Germinal center (tissue), 1 donor: ENCODE measurements at regions not wholly inside any gene's neighbourhood (a gene's known extent, or its start where the extent isn't known, plus 50 kb on each side); places are given as distances from the start of the nearest gene placed in this dataset.

Experiments
- DNase-seq: peaks from one replicate; pipeline ENCODE4 v3.0.0; 2012; ENCODE audit warnings: mixed read lengths, low spot score

GRCh38 chr5:34597034-34598027 is 58.8 kb upstream of the RAI14 start:
- no peak for DNase-seq

- DNase-seq, result no peak
These were observed 57.8 kb upstream of the RAI14 start for GRCh38 chr5:34598177-34598794.

GRCh38 chr5:34599471-34600117 is 56.5 kb upstream of the RAI14 start:
- no peak for DNase-seq

- no peak for DNase-seq
These were observed 56.0 kb upstream of the RAI14 start for GRCh38 chr5:34600118-34600493.

GRCh38 chr5:34603378-34603777 is 52.8 kb upstream of the RAI14 start:
- DNase-seq, result no peak

GRCh38 chr5:34604119-34604675 is 51.9 kb upstream of the RAI14 start:
- no peak for DNase-seq

GRCh38 chr5:34606101-34606500 is 50.0 kb upstream of the RAI14 start:
- no peak for DNase-seq
